BE2C (cell line): ENCODE measurements at regions not wholly inside any gene's neighbourhood (a gene's known extent, or its start where the extent isn't known, plus 50 kb on each side); places are given as distances from the start of the nearest gene placed in this dataset.

Experiments
- DNase-seq: peaks from one replicate; pipeline ENCODE4 v3.0.0-alpha.2; 2020
- H3K27me3 ChIP-seq: fragments of 250-450 bp; sonication (Bioruptor Pico); 2 replicates; pipeline ENCODE4 v1.5.1; 2020; ENCODE audit warnings: mild to moderate bottlenecking
- H3K36me3 ChIP-seq: fragments of 250-450 bp; sonication (Bioruptor Pico); 2 replicates; pipeline ENCODE4 v1.5.1; 2020; ENCODE audit warnings: mild to moderate bottlenecking
- H3K4me1 ChIP-seq: fragments of 250-450 bp; sonication (Bioruptor Pico); 2 replicates; pipeline ENCODE4 v1.5.1; 2020
- H3K4me3 ChIP-seq: 2 replicates; pipeline ENCODE4 v1.5.1; 2011; ENCODE audit warnings: low read depth, low read length
- H3K9me3 ChIP-seq: fragments of 250-450 bp; sonication (Bioruptor Pico); 2 replicates; pipeline ENCODE4 v1.5.1; 2020
- CTCF ChIP-seq: IDR thresholded peaks from 2 replicates; pipeline ENCODE4 v1.5.1; 2012; ENCODE audit warnings: mild to moderate bottlenecking, low read depth, low read length

GRCh38 chr1:47637111-47637685 lies 199.4 kb downstream of the FOXD2 start:
- Histone ChIP-seq H3K4me3 (no peak overlapping the region), H3K27me3 (no peaks in the 10 kb centered on the region), H3K36me3 (no peaks in the 10 kb centered on the region), H3K4me1 (no peaks in the 10 kb centered on the region), H3K9me3 (no peaks in the 10 kb centered on the region)
- no peak for TF ChIP-seq CTCF
- no peak for DNase-seq

DNA sequence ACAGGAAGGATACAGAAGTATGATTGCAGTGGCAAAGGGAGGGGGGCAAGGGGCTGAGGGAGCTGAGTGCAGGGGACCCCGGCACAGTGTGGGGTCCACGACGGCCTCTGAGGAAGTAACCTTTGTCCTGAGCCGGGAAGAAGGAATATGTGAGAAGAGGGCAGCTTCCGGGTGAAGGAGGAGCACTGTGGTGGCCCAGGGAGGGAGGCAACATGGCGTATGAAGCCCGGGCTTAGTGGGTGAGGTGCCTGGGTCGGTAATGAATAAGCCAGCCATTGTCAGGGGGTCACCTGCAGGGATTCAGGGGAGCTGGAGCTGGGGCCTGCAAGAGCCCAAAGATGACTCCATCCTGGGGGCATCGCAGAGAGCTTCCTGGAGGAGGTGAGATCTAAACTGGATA lies 200.4 kb downstream of the FOXD2 start:
- Histone ChIP-seq H3K36me3 (no peaks in the 10 kb centered on the region), H3K4me1 (no peaks in the 10 kb centered on the region), H3K27me3 (no peaks in the 10 kb centered on the region), H3K4me3 (no peak overlapping the region), H3K9me3 (no peaks in the 10 kb centered on the region)
- no peak for DNase-seq
- no peak for TF ChIP-seq CTCF

GRCh38 chr1:47638713-47639112 lies 200.9 kb downstream of the FOXD2 start:
- no peaks in the 10 kb centered on the region for H3K9me3 ChIP-seq
- H3K36me3 ChIP-seq, result no peaks in the 10 kb centered on the region
- no peaks in the 10 kb centered on the region for H3K27me3 ChIP-seq
- DNase-seq, result no peak
- no peak overlapping the region for H3K4me3 ChIP-seq
- no peaks in the 10 kb centered on the region for H3K4me1 ChIP-seq
- TF ChIP-seq CTCF, result no peak

- Histone ChIP-seq H3K36me3 (no peaks in the 10 kb centered on the region), H3K9me3 (no peaks in the 10 kb centered on the region), H3K27me3 (no peaks in the 10 kb centered on the region), H3K4me3 (no peak overlapping the region), H3K4me1 (no peaks in the 10 kb centered on the region)
- no peak for DNase-seq
- TF ChIP-seq CTCF, result no peak
These were observed 205.7 kb downstream of the FOXD2 start for GRCh38 chr1:47643306-47644211.

- H3K4me3 ChIP-seq, result no peak overlapping the region
- no peak for TF ChIP-seq CTCF
- H3K4me1 ChIP-seq, result no peaks in the 10 kb centered on the region
- no peaks in the 10 kb centered on the region for H3K36me3 ChIP-seq
- no peaks in the 10 kb centered on the region for H3K27me3 ChIP-seq
- no peak for DNase-seq
- H3K9me3 ChIP-seq, result no peaks in the 10 kb centered on the region
These were observed 206.3 kb downstream of the FOXD2 start for GRCh38 chr1:47644212-47644573.

DNA sequence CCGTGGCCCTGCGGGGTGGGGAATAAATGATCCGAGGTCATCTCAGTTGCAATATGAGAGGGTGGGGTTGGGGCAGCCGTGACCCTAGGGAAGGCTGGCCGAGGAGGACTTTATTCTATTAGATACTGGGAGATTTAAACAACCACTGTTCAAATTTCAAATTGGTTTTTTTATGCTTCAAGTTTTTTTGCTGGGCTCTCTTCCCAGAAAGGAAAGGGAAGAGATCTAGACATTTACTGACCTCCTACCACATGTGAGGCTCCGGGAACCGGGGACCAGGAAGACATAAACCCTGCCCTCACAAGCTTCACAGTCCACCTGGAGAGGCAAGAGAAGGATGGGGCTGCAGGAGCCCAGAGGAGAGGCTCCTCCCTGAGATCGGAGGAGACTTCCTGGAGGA lies 207.3 kb downstream of the FOXD2 start:
- no peaks in the 10 kb centered on the region for H3K9me3 ChIP-seq
- TF ChIP-seq CTCF, result no peak
- no peaks in the 10 kb centered on the region for H3K36me3 ChIP-seq
- no peaks in the 10 kb centered on the region for H3K4me1 ChIP-seq
- no peak overlapping the region for H3K4me3 ChIP-seq
- no peaks in the 10 kb centered on the region for H3K27me3 ChIP-seq
- DNase-seq, result no peak
